ENCODE measurements at regions not wholly inside any gene's neighbourhood (a gene's known extent, or its start where the extent isn't known, plus 50 kb on each side); places are given as distances from the start of the nearest gene placed in this dataset.
"Not testable (repeated sequence)": the region's sequence is repeated elsewhere in the genome, so short reads cannot be mapped to it uniquely, and the experiment has no call there.

GRCh38 chr5:56628616-56629015, 186.7 kb upstream of the MAP3K1 start:
- TF ChIP-seq CTCF (IDR thresholded peaks at IDR 0.05); ZFX (IDR thresholded peaks at IDR 0.05; ENCODE audit: borderline replicate concordance): not testable (repeated sequence)
